ENCODE measurements at regions not wholly inside any gene's neighbourhood (a gene's known extent, or its start where the extent isn't known, plus 50 kb on each side); places are given as distances from the start of the nearest gene placed in this dataset.

DNA sequence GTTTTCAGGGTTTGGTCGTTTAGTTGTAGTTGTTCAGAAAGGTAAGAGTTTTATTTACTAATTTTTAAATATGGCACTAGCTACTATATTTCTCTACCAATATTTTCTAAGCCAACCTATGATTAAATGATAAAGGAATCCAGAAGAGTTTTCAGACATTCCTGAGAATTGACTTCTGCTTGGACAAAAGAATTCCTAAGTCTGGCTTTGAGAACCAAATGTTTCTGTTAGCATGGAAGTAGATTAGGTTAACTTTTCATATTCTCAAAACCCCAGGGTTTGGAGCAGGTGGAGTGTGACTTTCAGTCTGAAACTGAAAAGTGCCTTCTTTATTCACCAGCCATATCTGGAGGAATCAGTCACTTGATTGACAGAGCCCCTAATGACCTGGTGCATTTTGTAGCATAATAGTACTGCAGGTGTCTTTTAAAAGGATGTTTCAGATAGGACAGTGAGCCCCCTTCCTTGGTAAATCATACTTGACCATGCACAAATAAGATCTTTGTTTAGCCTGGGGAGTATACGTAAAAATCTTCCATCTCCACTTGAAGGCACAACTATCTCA lies 457.0 kb upstream of the ZNF462 start:
- H3K27me3 ChIP-seq (ENCODE audit: control insufficient read depth, extremely low read depth, insufficient read depth, low read length): no peaks in the 10 kb centered on the region
- H3K79me2 ChIP-seq (ENCODE audit: control insufficient read depth, insufficient read depth, low read length): no peaks in the 10 kb centered on the region
- no peaks in the 10 kb centered on the region for H3K36me3 ChIP-seq (ENCODE audit: control insufficient read depth in 2 of 2, extremely low read depth in 1 of 2, insufficient read depth in 2 of 2, low read length in 2 of 2)
- no peak overlapping the region for H3K27ac ChIP-seq (ENCODE audit: control insufficient read depth, insufficient read depth, low read length)
- TF ChIP-seq CTCF (optimal IDR thresholded peaks at IDR 0.05 in 1 of 3, IDR thresholded peaks at IDR 0.05 in 1 of 3, conservative IDR thresholded peaks at IDR 0.05 in 1 of 3; ENCODE audit: extremely low read depth in 1 of 3, insufficient read depth in 2 of 3, low read length in 3 of 3): no peak
- no peak for TF ChIP-seq EZH2 (IDR thresholded peaks at IDR 0.05; ENCODE audit: low read length)
- DNase-seq (ENCODE audit: low read depth, low spot score) (no peak), FAIRE-seq (no peak)
- H3K9me3 ChIP-seq (ENCODE audit: control insufficient read depth, low read depth, low read length): no peaks in the 10 kb centered on the region
- H3K4me3 ChIP-seq (ENCODE audit: control insufficient read depth in 2 of 3, extremely low read depth in 1 of 3, insufficient read depth in 2 of 3, low read depth in 1 of 3, low read length in 3 of 3): no peak overlapping the region
- H2AFZ ChIP-seq (ENCODE audit: control insufficient read depth, low read length): no peak overlapping the region
- dilution Hi-C loops (cut with MboI; ENCODE audit: extremely low pct_ligation_motif_present, low sequenced_read_pairs): no loop called here
- no peaks in the 10 kb centered on the region for H4K20me1 ChIP-seq (ENCODE audit: control insufficient read depth, extremely low read depth, insufficient read depth, low read length)
- H3K4me2 ChIP-seq (ENCODE audit: control insufficient read depth, extremely low read depth, insufficient read depth, low read depth, low read length): no peak overlapping the region
- no peak overlapping the region for H3K9ac ChIP-seq (ENCODE audit: control insufficient read depth, extremely low read depth, insufficient read depth, low read length)
- H3K4me1 ChIP-seq (ENCODE audit: control insufficient read depth, extremely low read depth, insufficient read depth, low read length): peaks cover 3% of the 10 kb centered on the region
- H3K9me1 ChIP-seq (ENCODE audit: control insufficient read depth, extremely low read depth, insufficient read depth, low read length): no peaks in the 10 kb centered on the region

DNA sequence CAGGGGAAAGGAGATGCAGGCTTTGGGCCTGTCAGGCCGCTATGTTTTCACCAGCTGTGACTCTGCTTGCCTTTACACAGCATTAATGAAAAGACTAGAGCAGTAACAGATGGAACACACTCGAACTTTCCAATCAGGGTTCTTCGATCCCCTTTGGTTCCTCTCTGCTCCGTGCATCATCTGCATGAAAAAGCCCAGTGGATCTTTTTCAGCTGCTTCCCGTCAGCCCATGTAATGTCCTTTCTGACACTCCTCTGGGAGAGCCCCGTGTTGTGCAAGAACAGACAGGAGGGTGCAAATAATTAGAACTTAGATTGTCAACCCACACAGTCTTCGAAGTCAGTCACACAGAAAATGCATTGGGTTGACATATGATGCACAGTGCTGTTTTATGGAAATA lies 448.9 kb upstream of the ZNF462 start:
- Histone ChIP-seq H4K20me1 (ENCODE audit: control insufficient read depth, extremely low read depth, insufficient read depth, low read length) (no peaks in the 10 kb centered on the region), H3K4me2 (ENCODE audit: control insufficient read depth, extremely low read depth, insufficient read depth, low read depth, low read length) (no peak overlapping the region), H3K9me3 (ENCODE audit: control insufficient read depth, low read depth, low read length) (no peaks in the 10 kb centered on the region), H3K4me3 (ENCODE audit: control insufficient read depth in 2 of 3, extremely low read depth in 1 of 3, insufficient read depth in 2 of 3, low read depth in 1 of 3, low read length in 3 of 3) (no peak overlapping the region), H3K36me3 (ENCODE audit: control insufficient read depth in 2 of 2, extremely low read depth in 1 of 2, insufficient read depth in 2 of 2, low read length in 2 of 2) (no peaks in the 10 kb centered on the region), H3K79me2 (ENCODE audit: control insufficient read depth, insufficient read depth, low read length) (no peaks in the 10 kb centered on the region), H3K4me1 (ENCODE audit: control insufficient read depth, extremely low read depth, insufficient read depth, low read length) (no peaks in the 10 kb centered on the region), H3K9me1 (ENCODE audit: control insufficient read depth, extremely low read depth, insufficient read depth, low read length) (no peaks in the 10 kb centered on the region), H3K27me3 (ENCODE audit: control insufficient read depth, extremely low read depth, insufficient read depth, low read length) (no peaks in the 10 kb centered on the region), H2AFZ (ENCODE audit: control insufficient read depth, low read length) (no peak overlapping the region), H3K27ac (ENCODE audit: control insufficient read depth, insufficient read depth, low read length) (no peak overlapping the region), H3K9ac (ENCODE audit: control insufficient read depth, extremely low read depth, insufficient read depth, low read length) (no peak overlapping the region)
- FAIRE-seq (no peak), DNase-seq (ENCODE audit: low read depth, low spot score) (no peak)
- dilution Hi-C loops (cut with MboI; ENCODE audit: extremely low pct_ligation_motif_present, low sequenced_read_pairs): no loop called here
- no peak for TF ChIP-seq EZH2 (IDR thresholded peaks at IDR 0.05; ENCODE audit: low read length)
- no peak for TF ChIP-seq CTCF (optimal IDR thresholded peaks at IDR 0.05 in 1 of 3, IDR thresholded peaks at IDR 0.05 in 1 of 3, conservative IDR thresholded peaks at IDR 0.05 in 1 of 3; ENCODE audit: extremely low read depth in 1 of 3, insufficient read depth in 2 of 3, low read length in 3 of 3)
